Caco-2 (cell line): ENCODE measurements at regions not wholly inside any gene's neighbourhood (a gene's known extent, or its start where the extent isn't known, plus 50 kb on each side); places are given as distances from the start of the nearest gene placed in this dataset.

ENCODE experiments used
- BruUV-seq: library from RNA; stranded (reverse); fragments of 400-500 nt; replicated peaks from 2 replicates; lab custom pipeline; 2021; lab: Mats Ljungman, UMichigan
- CTCF ChIA-PET: fragments of 300-600 bp; sonication (Branson Sonifier 250); formaldehyde crosslinking; loops from one replicate; lab custom pipeline; 2022; ENCODE audit warnings: antibody characterized with exemption; lab: Charles Lee
- POLR2A ChIA-PET: fragments of 300-600 bp; sonication (Branson Sonifier 250); formaldehyde crosslinking; loops from one replicate; lab custom pipeline; 2022; ENCODE audit warnings: antibody characterized with exemption; lab: Charles Lee
- DNase-seq, 2 experiments: peaks; one replicate each; pipeline versions ENCODE4 v3.0.0 to v3.0.0-alpha.2; 2020 to 2022
- H3K27me3 ChIP-seq: replicated peaks from 2 replicates; pipeline ENCODE4 v1.6.0; 2011; ENCODE audit warnings: low read length; ENCODE audit not compliant: control insufficient read depth, insufficient read depth
- H3K36me3 ChIP-seq: 2 replicates; pipeline ENCODE4 v1.5.1; 2011; ENCODE audit warnings: low read length; ENCODE audit not compliant: control insufficient read depth, insufficient read depth
- H3K4me1 ChIP-seq: fragments of 250-450 bp; sonication (Bioruptor Pico); 2 replicates; pipeline ENCODE4 v1.5.1; 2020; ENCODE audit warnings: mild to moderate bottlenecking
- H3K4me3 ChIP-seq: 2 replicates; pipeline ENCODE4 v1.5.1; 2011; ENCODE audit warnings: low read depth, mild to moderate bottlenecking, control low read depth, low read length
- H3K9me3 ChIP-seq: fragments of 250-450 bp; sonication (Bioruptor Pico); 2 replicates; pipeline ENCODE4 v1.5.1; 2020; ENCODE audit warnings: mild to moderate bottlenecking, moderate library complexity
- H3K27ac Mint-ChIP-seq: one replicate; pipeline ENCODE4 v1.8.0; 2022; ENCODE audit warnings: mixed read lengths; ENCODE audit not compliant: unreplicated experiment
- H3K27me3 Mint-ChIP-seq: one replicate; pipeline ENCODE4 v1.8.0; 2022; ENCODE audit warnings: mixed read lengths; ENCODE audit not compliant: insufficient read depth, unreplicated experiment
- H3K36me3 Mint-ChIP-seq: one replicate; pipeline ENCODE4 v1.8.0; 2022; ENCODE audit warnings: mild to moderate bottlenecking, mixed read lengths; ENCODE audit not compliant: insufficient read depth, unreplicated experiment
- H3K4me1 Mint-ChIP-seq: one replicate; pipeline ENCODE4 v1.8.0; 2022; ENCODE audit warnings: low read depth, mixed read lengths; ENCODE audit not compliant: unreplicated experiment
- H3K4me3 Mint-ChIP-seq: one replicate; pipeline ENCODE4 v1.8.0; 2022; ENCODE audit warnings: mild to moderate bottlenecking, moderate library complexity, mixed read lengths; ENCODE audit not compliant: unreplicated experiment
- H3K9me3 Mint-ChIP-seq: one replicate; pipeline ENCODE4 v1.8.0; 2022; ENCODE audit warnings: mixed read lengths; ENCODE audit not compliant: unreplicated experiment
- intact Hi-C: fragments of 100-400 bp; cut with micrococcal nuclease; formaldehyde crosslinking; loops from one replicate; pipeline ENCODE4 v1.10.0; 2022; ENCODE audit not compliant: unreplicated experiment
- TF ChIP-seq, protein P1 (sequence below), 2 experiments: fragments of 200-600 bp in 1 of 2; IDR thresholded peaks; 1 replicate in 1 of 2; 2 replicates in 1 of 2; pipeline versions ENCODE4 v1.5.1 to v1.8.0; 2011 to 2022; ENCODE audit warnings: antibody characterized with exemption in 1 of 2, control low read depth in 1 of 2, inconsistent platforms in 1 of 2, low read depth in 1 of 2, low read length in 1 of 2, mild to moderate bottlenecking in 1 of 2, moderate library complexity in 1 of 2; ENCODE audit not compliant: insufficient read depth in 1 of 2, severe bottlenecking in 1 of 2, unreplicated experiment in 1 of 2

DNA sequence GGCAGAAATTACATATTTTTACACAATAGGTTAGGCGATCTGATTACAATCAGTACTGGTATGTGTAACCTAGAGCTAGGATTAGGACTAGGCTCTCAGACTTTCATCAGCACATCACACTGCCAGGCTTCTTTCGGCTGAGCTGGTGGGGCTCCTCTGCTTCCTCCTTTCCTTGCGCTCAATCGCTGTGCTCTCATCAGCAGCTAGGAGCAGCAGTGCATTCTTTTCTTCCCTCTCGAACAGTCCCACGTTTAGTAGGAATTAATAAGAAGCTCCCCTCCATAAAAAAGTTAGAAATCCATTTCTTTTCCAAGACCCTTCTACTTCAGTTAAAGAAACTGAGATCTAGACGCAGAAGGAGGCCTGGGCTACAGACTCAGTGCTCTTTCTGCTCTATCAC, 350.4 kb downstream of the SPRY1 start:
- no TSS peak for BruUV-seq
- no peak overlapping the region for H3K27ac Mint-ChIP-seq
- no peaks in the 10 kb centered on the region for H3K27me3 Mint-ChIP-seq
- H3K4me1 Mint-ChIP-seq: peaks cover 13% of the 10 kb centered on the region
- Histone ChIP-seq H3K36me3 (no peaks in the 10 kb centered on the region), H3K4me3 (no peak overlapping the region), H3K4me1 (peaks cover 15% of the 10 kb centered on the region), H3K9me3 (no peaks in the 10 kb centered on the region), H3K27me3 (no peaks in the 10 kb centered on the region)
- CTCF ChIA-PET: interaction anchor here (0.6 to 1.2 kb wide), 3 partner anchors 26 to 692 kb away, joined by 3 read pairs; no protein-coding TSS in a partner anchor
- no peak for DNase-seq
- intact Hi-C loops: no loop called here
- H3K36me3 Mint-ChIP-seq: no peaks in the 10 kb centered on the region
- TF ChIP-seq, protein P1, sequence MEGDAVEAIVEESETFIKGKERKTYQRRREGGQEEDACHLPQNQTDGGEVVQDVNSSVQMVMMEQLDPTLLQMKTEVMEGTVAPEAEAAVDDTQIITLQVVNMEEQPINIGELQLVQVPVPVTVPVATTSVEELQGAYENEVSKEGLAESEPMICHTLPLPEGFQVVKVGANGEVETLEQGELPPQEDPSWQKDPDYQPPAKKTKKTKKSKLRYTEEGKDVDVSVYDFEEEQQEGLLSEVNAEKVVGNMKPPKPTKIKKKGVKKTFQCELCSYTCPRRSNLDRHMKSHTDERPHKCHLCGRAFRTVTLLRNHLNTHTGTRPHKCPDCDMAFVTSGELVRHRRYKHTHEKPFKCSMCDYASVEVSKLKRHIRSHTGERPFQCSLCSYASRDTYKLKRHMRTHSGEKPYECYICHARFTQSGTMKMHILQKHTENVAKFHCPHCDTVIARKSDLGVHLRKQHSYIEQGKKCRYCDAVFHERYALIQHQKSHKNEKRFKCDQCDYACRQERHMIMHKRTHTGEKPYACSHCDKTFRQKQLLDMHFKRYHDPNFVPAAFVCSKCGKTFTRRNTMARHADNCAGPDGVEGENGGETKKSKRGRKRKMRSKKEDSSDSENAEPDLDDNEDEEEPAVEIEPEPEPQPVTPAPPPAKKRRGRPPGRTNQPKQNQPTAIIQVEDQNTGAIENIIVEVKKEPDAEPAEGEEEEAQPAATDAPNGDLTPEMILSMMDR (IDR thresholded peaks at IDR 0.05; ENCODE audit: insufficient read depth in 1 of 2, low read depth in 1 of 2, low read length in 1 of 2, severe bottlenecking in 1 of 2, unreplicated experiment in 1 of 2): no peak
- H3K4me3 Mint-ChIP-seq: no peak overlapping the region
- peaks cover 9% of the 10 kb centered on the region for H3K9me3 Mint-ChIP-seq
- POLR2A ChIA-PET: no interaction called here

DNA sequence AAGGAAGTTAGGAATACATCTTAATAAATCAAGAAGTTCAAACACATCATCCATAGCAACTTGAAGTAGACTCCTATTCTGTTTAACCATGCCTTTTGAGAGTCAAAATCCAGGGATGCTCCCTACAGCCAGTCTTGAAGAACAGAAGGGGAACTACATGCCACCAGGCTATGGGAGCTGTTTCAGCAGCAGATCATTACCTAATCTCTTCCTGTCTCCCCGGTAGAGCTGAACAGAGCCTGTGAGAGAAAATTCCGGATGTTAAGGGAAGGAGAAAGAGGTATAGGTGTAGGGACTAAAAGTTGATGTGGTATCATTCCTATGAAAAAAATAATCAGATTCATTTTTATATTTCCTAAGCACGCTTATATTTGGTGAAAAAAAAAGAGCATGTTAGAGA, 352.2 kb downstream of the SPRY1 start:
- Mint-ChIP-seq H3K27ac (no peak overlapping the region), H3K36me3 (no peaks in the 10 kb centered on the region), H3K27me3 (no peaks in the 10 kb centered on the region), H3K4me3 (no peak overlapping the region), H3K4me1 (peaks cover 13% of the 10 kb centered on the region), H3K9me3 (peaks cover 9% of the 10 kb centered on the region)
- Histone ChIP-seq H3K4me1 (peaks cover 15% of the 10 kb centered on the region), H3K36me3 (no peaks in the 10 kb centered on the region), H3K4me3 (no peak overlapping the region), H3K27me3 (no peaks in the 10 kb centered on the region), H3K9me3 (no peaks in the 10 kb centered on the region)
- no peak for DNase-seq
- CTCF ChIA-PET: no interaction called here
- TF ChIP-seq, protein P1 (IDR thresholded peaks at IDR 0.05; ENCODE audit: insufficient read depth in 1 of 2, low read depth in 1 of 2, low read length in 1 of 2, severe bottlenecking in 1 of 2, unreplicated experiment in 1 of 2): no peak
- no TSS peak for BruUV-seq
- intact Hi-C loops: no loop called here
- POLR2A ChIA-PET: no interaction called here

DNA sequence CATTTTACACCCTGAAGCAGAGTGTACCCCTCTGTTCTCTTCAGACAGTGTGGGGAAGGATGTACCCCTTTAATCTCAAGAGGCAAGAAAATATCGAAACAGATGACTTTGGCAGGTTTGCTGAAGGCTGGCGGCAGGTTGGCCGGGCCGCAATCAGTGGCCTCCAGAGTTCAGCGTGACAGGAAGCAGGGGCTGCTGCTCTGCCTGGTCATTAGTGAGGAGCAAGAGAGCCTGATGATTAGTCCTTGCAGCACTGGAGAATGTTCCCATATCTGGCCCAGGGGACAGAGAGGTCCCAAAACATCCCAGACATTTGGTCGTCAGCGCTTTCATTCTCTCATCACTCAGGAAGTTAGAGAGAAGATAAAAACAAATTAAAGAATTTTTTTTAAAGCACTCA, 352.8 kb downstream of the SPRY1 start:
- Histone ChIP-seq H3K4me1 (peaks cover 15% of the 10 kb centered on the region), H3K9me3 (no peaks in the 10 kb centered on the region), H3K27me3 (no peaks in the 10 kb centered on the region), H3K4me3 (no peak overlapping the region), H3K36me3 (no peaks in the 10 kb centered on the region)
- H3K36me3 Mint-ChIP-seq: no peaks in the 10 kb centered on the region
- H3K9me3 Mint-ChIP-seq: peaks cover 9% of the 10 kb centered on the region
- H3K27ac Mint-ChIP-seq: no peak overlapping the region
- H3K27me3 Mint-ChIP-seq: no peaks in the 10 kb centered on the region
- intact Hi-C loops: no loop called here
- POLR2A ChIA-PET: no interaction called here
- H3K4me3 Mint-ChIP-seq: no peak overlapping the region
- TF ChIP-seq, protein P1 (IDR thresholded peaks at IDR 0.05; ENCODE audit: insufficient read depth in 1 of 2, low read depth in 1 of 2, low read length in 1 of 2, severe bottlenecking in 1 of 2, unreplicated experiment in 1 of 2): no peak
- DNase-seq: no peak
- CTCF ChIA-PET: no interaction called here
- H3K4me1 Mint-ChIP-seq: peaks cover 13% of the 10 kb centered on the region
- no TSS peak for BruUV-seq
